Caco-2 (cell line): ENCODE measurements at regions not wholly inside any gene's neighbourhood (a gene's known extent, or its start where the extent isn't known, plus 50 kb on each side); places are given as distances from the start of the nearest gene placed in this dataset.

ENCODE experiments used
- BruUV-seq: library from RNA; stranded (reverse); fragments of 400-500 nt; replicated peaks from 2 replicates; lab custom pipeline; 2021; lab: Mats Ljungman, UMichigan
- CTCF ChIA-PET: fragments of 300-600 bp; sonication (Branson Sonifier 250); formaldehyde crosslinking; loops from one replicate; lab custom pipeline; 2022; ENCODE audit warnings: antibody characterized with exemption; lab: Charles Lee
- POLR2A ChIA-PET: fragments of 300-600 bp; sonication (Branson Sonifier 250); formaldehyde crosslinking; loops from one replicate; lab custom pipeline; 2022; ENCODE audit warnings: antibody characterized with exemption; lab: Charles Lee
- DNase-seq, 2 experiments: peaks; one replicate each; pipeline versions ENCODE4 v3.0.0 to v3.0.0-alpha.2; 2020 to 2022
- H3K27me3 ChIP-seq: replicated peaks from 2 replicates; pipeline ENCODE4 v1.6.0; 2011; ENCODE audit warnings: low read length; ENCODE audit not compliant: control insufficient read depth, insufficient read depth
- H3K36me3 ChIP-seq: 2 replicates; pipeline ENCODE4 v1.5.1; 2011; ENCODE audit warnings: low read length; ENCODE audit not compliant: control insufficient read depth, insufficient read depth
- H3K4me1 ChIP-seq: fragments of 250-450 bp; sonication (Bioruptor Pico); 2 replicates; pipeline ENCODE4 v1.5.1; 2020; ENCODE audit warnings: mild to moderate bottlenecking
- H3K4me3 ChIP-seq: 2 replicates; pipeline ENCODE4 v1.5.1; 2011; ENCODE audit warnings: low read depth, mild to moderate bottlenecking, control low read depth, low read length
- H3K9me3 ChIP-seq: fragments of 250-450 bp; sonication (Bioruptor Pico); 2 replicates; pipeline ENCODE4 v1.5.1; 2020; ENCODE audit warnings: mild to moderate bottlenecking, moderate library complexity
- H3K27ac Mint-ChIP-seq: one replicate; pipeline ENCODE4 v1.8.0; 2022; ENCODE audit warnings: mixed read lengths; ENCODE audit not compliant: unreplicated experiment
- H3K27me3 Mint-ChIP-seq: one replicate; pipeline ENCODE4 v1.8.0; 2022; ENCODE audit warnings: mixed read lengths; ENCODE audit not compliant: insufficient read depth, unreplicated experiment
- H3K36me3 Mint-ChIP-seq: one replicate; pipeline ENCODE4 v1.8.0; 2022; ENCODE audit warnings: mild to moderate bottlenecking, mixed read lengths; ENCODE audit not compliant: insufficient read depth, unreplicated experiment
- H3K4me1 Mint-ChIP-seq: one replicate; pipeline ENCODE4 v1.8.0; 2022; ENCODE audit warnings: low read depth, mixed read lengths; ENCODE audit not compliant: unreplicated experiment
- H3K4me3 Mint-ChIP-seq: one replicate; pipeline ENCODE4 v1.8.0; 2022; ENCODE audit warnings: mild to moderate bottlenecking, moderate library complexity, mixed read lengths; ENCODE audit not compliant: unreplicated experiment
- H3K9me3 Mint-ChIP-seq: one replicate; pipeline ENCODE4 v1.8.0; 2022; ENCODE audit warnings: mixed read lengths; ENCODE audit not compliant: unreplicated experiment
- CTCF ChIP-seq, 2 experiments: fragments of 200-600 bp in 1 of 2; IDR thresholded peaks; 1 replicate in 1 of 2; 2 replicates in 1 of 2; pipeline versions ENCODE4 v1.5.1 to v1.8.0; 2011 to 2022; ENCODE audit warnings: antibody characterized with exemption in 1 of 2, control low read depth in 1 of 2, inconsistent platforms in 1 of 2, low read depth in 1 of 2, low read length in 1 of 2, mild to moderate bottlenecking in 1 of 2, moderate library complexity in 1 of 2; ENCODE audit not compliant: insufficient read depth in 1 of 2, severe bottlenecking in 1 of 2, unreplicated experiment in 1 of 2
- intact Hi-C: fragments of 100-400 bp; cut with micrococcal nuclease; formaldehyde crosslinking; loops from one replicate; pipeline ENCODE4 v1.10.0; 2022; ENCODE audit not compliant: unreplicated experiment

- no peak for DNase-seq
- peaks cover 55% of the 10 kb centered on the region for H3K9me3 Mint-ChIP-seq
- no peaks in the 10 kb centered on the region for H3K27me3 Mint-ChIP-seq
- Histone ChIP-seq H3K4me3 (no peak overlapping the region), H3K9me3 (peaks cover 15% of the 10 kb centered on the region), H3K36me3 (no peaks in the 10 kb centered on the region), H3K4me1 (no peaks in the 10 kb centered on the region), H3K27me3 (no peaks in the 10 kb centered on the region)
- intact Hi-C loops, result loop anchor here (5.0 kb wide), 1 partner anchor 103 kb away; no protein-coding TSS in a partner anchor
- POLR2A ChIA-PET, result no interaction called here
- no peak overlapping the region for H3K4me3 Mint-ChIP-seq
- no peaks in the 10 kb centered on the region for H3K36me3 Mint-ChIP-seq
- CTCF ChIA-PET, result no interaction called here
- TF ChIP-seq CTCF (IDR thresholded peaks at IDR 0.05; ENCODE audit: insufficient read depth in 1 of 2, low read depth in 1 of 2, low read length in 1 of 2, severe bottlenecking in 1 of 2, unreplicated experiment in 1 of 2), result no peak
- no TSS peak for BruUV-seq
- H3K4me1 Mint-ChIP-seq, result peaks cover 12% of the 10 kb centered on the region
- no peak overlapping the region for H3K27ac Mint-ChIP-seq
Observed at GRCh38 chr10:59055045-59055444, 121.4 kb upstream of the PHYHIPL start.

- Mint-ChIP-seq H3K27ac (no peak overlapping the region), H3K4me1 (peaks cover 12% of the 10 kb centered on the region), H3K36me3 (no peaks in the 10 kb centered on the region), H3K27me3 (no peaks in the 10 kb centered on the region), H3K4me3 (no peak overlapping the region), H3K9me3 (peaks cover 38% of the 10 kb centered on the region)
- CTCF ChIA-PET, result no interaction called here
- TF ChIP-seq CTCF (IDR thresholded peaks at IDR 0.05; ENCODE audit: insufficient read depth in 1 of 2, low read depth in 1 of 2, low read length in 1 of 2, severe bottlenecking in 1 of 2, unreplicated experiment in 1 of 2), result no peak
- DNase-seq, result no peak
- H3K9me3 ChIP-seq, result peaks cover 4% of the 10 kb centered on the region; the same call in 1 of the 2 replicates
- BruUV-seq, result no TSS peak
- no peaks in the 10 kb centered on the region for H3K36me3 ChIP-seq
- H3K27me3 ChIP-seq, result no peaks in the 10 kb centered on the region
- H3K4me3 ChIP-seq, result no peak overlapping the region
- POLR2A ChIA-PET, result no interaction called here
- H3K4me1 ChIP-seq, result no peaks in the 10 kb centered on the region; the same call in 1 of the 2 replicates
- intact Hi-C loops, result loop anchor here (5.0 kb wide), 1 partner anchor 105 kb away; no protein-coding TSS in a partner anchor
Observed at GRCh38 chr10:59057345-59057744, 119.1 kb upstream of the PHYHIPL start.

DNA sequence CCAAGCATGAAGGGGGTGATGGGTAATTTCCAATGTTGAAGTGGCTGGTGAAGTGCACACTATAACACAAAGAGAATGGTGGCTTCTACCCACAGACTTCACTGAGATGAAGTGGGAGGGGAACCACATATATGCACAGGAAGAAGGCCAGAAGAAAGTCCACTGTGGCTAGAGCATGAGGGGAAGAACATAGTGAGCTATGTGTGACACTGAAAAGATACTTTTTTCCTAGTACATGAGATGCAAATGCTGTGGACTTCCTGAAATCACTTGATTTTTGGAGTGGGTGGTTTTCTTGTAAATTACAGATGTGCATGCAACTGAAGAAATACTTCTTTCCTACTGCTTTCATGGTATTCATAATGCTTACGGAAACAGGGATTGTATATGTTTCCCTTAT lies 115.6 kb upstream of the PHYHIPL start:
- no peak overlapping the region for H3K4me3 ChIP-seq
- CTCF ChIA-PET, result no interaction called here
- no peaks in the 10 kb centered on the region for H3K36me3 ChIP-seq
- H3K9me3 Mint-ChIP-seq, result peaks cover 10% of the 10 kb centered on the region
- no peak for DNase-seq
- no peak for TF ChIP-seq CTCF (IDR thresholded peaks at IDR 0.05; ENCODE audit: insufficient read depth in 1 of 2, low read depth in 1 of 2, low read length in 1 of 2, severe bottlenecking in 1 of 2, unreplicated experiment in 1 of 2)
- H3K4me1 ChIP-seq, result peaks cover 12% of the 10 kb centered on the region
- intact Hi-C loops, result no loop called here
- no peak overlapping the region for H3K27ac Mint-ChIP-seq
- no peaks in the 10 kb centered on the region for H3K36me3 Mint-ChIP-seq
- H3K4me1 Mint-ChIP-seq, result peaks cover 18% of the 10 kb centered on the region
- no peaks in the 10 kb centered on the region for H3K27me3 ChIP-seq
- H3K27me3 Mint-ChIP-seq, result no peaks in the 10 kb centered on the region
- no peaks in the 10 kb centered on the region for H3K9me3 ChIP-seq
- H3K4me3 Mint-ChIP-seq, result no peak overlapping the region
- POLR2A ChIA-PET, result no interaction called here
- no TSS peak for BruUV-seq
